Keratinocyte (primary cell): ENCODE measurements at regions not wholly inside any gene's neighbourhood (a gene's known extent, or its start where the extent isn't known, plus 50 kb on each side); places are given as distances from the start of the nearest gene placed in this dataset.

Source experiments
- DNase-seq: peaks from one replicate; pipeline ENCODE4 v3.0.0-alpha.2; 2011; ENCODE audit warnings: low read depth, missing footprints, low spot score
- FAIRE-seq: peaks from 2 replicates; lab custom pipeline; 2011; peaks lifted over from hg19 to GRCh38; lab: Jason Lieb, UNC
- H2AFZ ChIP-seq: 2 replicates; pipeline ENCODE4 v1.6.0; 2012; ENCODE audit warnings: low read length, control low read depth, inconsistent platforms; ENCODE audit not compliant: control insufficient read depth
- H3K27ac ChIP-seq: 2 replicates; pipeline ENCODE4 v1.5.1; 2011; ENCODE audit warnings: low read length; ENCODE audit not compliant: control insufficient read depth, insufficient read depth
- H3K27me3 ChIP-seq: 3 replicates; pipeline ENCODE4 v1.6.0; 2011; ENCODE audit warnings: low read length; ENCODE audit not compliant: control insufficient read depth, insufficient read depth; ENCODE audit errors: extremely low read depth
- H3K36me3 ChIP-seq, 2 experiments: 2 replicates in 1 of 2; 3 replicates in 1 of 2; pipeline ENCODE4 v1.5.1; 2011; ENCODE audit warnings: low read length in 2 of 2, mild to moderate bottlenecking in 1 of 2; ENCODE audit not compliant: control insufficient read depth in 2 of 2, insufficient read depth in 2 of 2; ENCODE audit errors: extremely low read depth in 1 of 2
- H3K4me1 ChIP-seq: 3 replicates; pipeline ENCODE4 v1.5.1; 2011; ENCODE audit warnings: low read length; ENCODE audit not compliant: control insufficient read depth, insufficient read depth; ENCODE audit errors: extremely low read depth
- H3K4me2 ChIP-seq: 3 replicates; pipeline ENCODE4 v1.6.0; 2011; ENCODE audit warnings: low read depth, low read length; ENCODE audit not compliant: control insufficient read depth, insufficient read depth; ENCODE audit errors: extremely low read depth
- H3K4me3 ChIP-seq, 3 experiments: fragments of 200-600 bp in 1 of 3; sonication (generic) in 1 of 3; 2 replicates in 2 of 3; 3 replicates in 1 of 3; pipeline ENCODE4 v1.5.1; 2011 to 2016; ENCODE audit warnings: low read length in 3 of 3, mild to moderate bottlenecking in 3 of 3, control low read depth in 2 of 3, inconsistent platforms in 1 of 3, low read depth in 1 of 3, mixed read lengths in 1 of 3, mixed run types in 1 of 3, moderate library complexity in 1 of 3; ENCODE audit not compliant: control insufficient read depth in 2 of 3, insufficient read depth in 2 of 3; ENCODE audit errors: extremely low read depth in 1 of 3
- H3K79me2 ChIP-seq: 2 replicates; pipeline ENCODE4 v1.6.0; 2012; ENCODE audit warnings: low read length; ENCODE audit not compliant: control insufficient read depth, insufficient read depth
- H3K9ac ChIP-seq: 3 replicates; pipeline ENCODE4 v1.6.0; 2011; ENCODE audit warnings: low read length; ENCODE audit not compliant: control insufficient read depth, insufficient read depth; ENCODE audit errors: extremely low read depth
- H3K9me1 ChIP-seq: 3 replicates; pipeline ENCODE4 v1.6.0; 2011; ENCODE audit warnings: low read length; ENCODE audit not compliant: control insufficient read depth, insufficient read depth; ENCODE audit errors: extremely low read depth
- H3K9me3 ChIP-seq: 2 replicates; pipeline ENCODE4 v1.5.1; 2012; ENCODE audit warnings: low read depth, low read length; ENCODE audit not compliant: control insufficient read depth
- H4K20me1 ChIP-seq: 3 replicates; pipeline ENCODE4 v1.6.0; 2011; ENCODE audit warnings: low read length; ENCODE audit not compliant: control insufficient read depth, insufficient read depth; ENCODE audit errors: extremely low read depth
- EZH2 ChIP-seq: IDR thresholded peaks from one replicate; pipeline ENCODE4 v1.6.1; 2012; ENCODE audit warnings: inconsistent platforms, mild to moderate bottlenecking, low read length, moderate library complexity
- dilution Hi-C: fragments of 300-500 bp; cut with MboI; formaldehyde crosslinking; loops from one replicate; pipeline ENCODE4 v1.7.0; 2020; ENCODE audit warnings: low sequenced_read_pairs; ENCODE audit not compliant: extremely low pct_ligation_motif_present
- TF ChIP-seq, protein P1 (sequence below), 3 experiments: IDR thresholded peaks in 1 of 3; conservative IDR thresholded peaks in 1 of 3; optimal IDR thresholded peaks in 1 of 3; 2 replicates in 2 of 3; 3 replicates in 1 of 3; pipeline versions ENCODE3 to v1.5.1; 2011; ENCODE audit warnings: low read length in 3 of 3, mild to moderate bottlenecking in 3 of 3, moderate library complexity in 2 of 3, control low read depth in 1 of 3, inconsistent platforms in 1 of 3; ENCODE audit not compliant: insufficient read depth in 2 of 3; ENCODE audit errors: extremely low read depth in 1 of 3

DNA sequence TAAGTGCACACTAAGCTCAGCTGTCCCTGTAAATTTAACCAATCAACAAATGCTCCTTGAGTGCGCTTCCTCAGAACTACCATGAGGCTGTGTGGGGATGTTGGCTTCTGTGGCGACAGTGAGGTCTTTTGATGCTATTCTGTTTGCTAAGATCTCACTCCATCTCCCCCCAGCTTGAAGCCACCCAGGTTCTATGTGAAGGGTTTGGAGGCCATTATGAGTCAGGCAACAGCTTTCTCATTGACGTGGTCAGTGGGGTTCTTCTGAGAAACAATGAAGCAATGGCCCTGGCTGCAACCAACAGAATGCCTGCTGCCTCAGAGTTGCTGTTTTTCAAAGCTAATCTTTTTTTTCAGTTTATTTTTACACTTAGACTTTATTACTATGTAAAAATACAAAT lies 205.5 kb downstream of the PTBP2 start:
- FAIRE-seq, result no peak
- no peaks in the 10 kb centered on the region for H3K79me2 ChIP-seq

DNA sequence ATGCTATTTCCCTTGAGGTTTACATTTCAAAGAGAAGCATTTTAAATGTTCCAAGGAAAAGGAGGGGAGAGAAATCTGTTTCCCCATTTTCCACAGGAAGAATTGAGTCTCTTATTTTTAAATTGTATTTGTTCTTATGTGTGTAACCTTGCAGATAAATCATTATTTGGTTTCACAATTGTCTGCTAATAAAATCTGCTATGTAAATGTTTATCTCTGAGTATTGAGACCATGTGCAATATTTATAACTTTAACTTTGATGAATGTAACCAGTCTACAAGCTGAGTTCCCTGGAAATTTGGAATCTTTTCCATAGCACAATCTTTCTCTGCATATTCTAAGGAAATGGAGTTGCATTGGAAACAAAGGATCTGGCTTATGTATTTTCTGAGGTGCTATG lies 209.6 kb downstream of the PTBP2 start:
- Histone ChIP-seq H3K27me3 (no peaks in the 10 kb centered on the region), H3K9ac (no peak overlapping the region), H3K36me3 (no peaks in the 10 kb centered on the region), H3K9me1 (no peaks in the 10 kb centered on the region), H3K4me1 (no peaks in the 10 kb centered on the region), H3K9me3 (no peaks in the 10 kb centered on the region), H3K79me2 (no peaks in the 10 kb centered on the region), H4K20me1 (no peaks in the 10 kb centered on the region), H3K4me2 (no peak overlapping the region), H2AFZ (no peak overlapping the region), H3K4me3 (no peak overlapping the region), H3K27ac (no peak overlapping the region)
- no peak for FAIRE-seq
- dilution Hi-C loops, result no loop called here
- TF ChIP-seq, protein P1, sequence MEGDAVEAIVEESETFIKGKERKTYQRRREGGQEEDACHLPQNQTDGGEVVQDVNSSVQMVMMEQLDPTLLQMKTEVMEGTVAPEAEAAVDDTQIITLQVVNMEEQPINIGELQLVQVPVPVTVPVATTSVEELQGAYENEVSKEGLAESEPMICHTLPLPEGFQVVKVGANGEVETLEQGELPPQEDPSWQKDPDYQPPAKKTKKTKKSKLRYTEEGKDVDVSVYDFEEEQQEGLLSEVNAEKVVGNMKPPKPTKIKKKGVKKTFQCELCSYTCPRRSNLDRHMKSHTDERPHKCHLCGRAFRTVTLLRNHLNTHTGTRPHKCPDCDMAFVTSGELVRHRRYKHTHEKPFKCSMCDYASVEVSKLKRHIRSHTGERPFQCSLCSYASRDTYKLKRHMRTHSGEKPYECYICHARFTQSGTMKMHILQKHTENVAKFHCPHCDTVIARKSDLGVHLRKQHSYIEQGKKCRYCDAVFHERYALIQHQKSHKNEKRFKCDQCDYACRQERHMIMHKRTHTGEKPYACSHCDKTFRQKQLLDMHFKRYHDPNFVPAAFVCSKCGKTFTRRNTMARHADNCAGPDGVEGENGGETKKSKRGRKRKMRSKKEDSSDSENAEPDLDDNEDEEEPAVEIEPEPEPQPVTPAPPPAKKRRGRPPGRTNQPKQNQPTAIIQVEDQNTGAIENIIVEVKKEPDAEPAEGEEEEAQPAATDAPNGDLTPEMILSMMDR (optimal IDR thresholded peaks at IDR 0.05 in 1 of 3, IDR thresholded peaks at IDR 0.05 in 1 of 3, conservative IDR thresholded peaks at IDR 0.05 in 1 of 3; ENCODE audit: extremely low read depth in 1 of 3, insufficient read depth in 2 of 3, low read length in 3 of 3), result no peak
- no peak for TF ChIP-seq EZH2
- DNase-seq, result no peak

More for the DNA sequence above, 205.5 kb downstream of the PTBP2 start:
- H3K27ac ChIP-seq, result no peak overlapping the region
- H3K36me3 ChIP-seq, result no peaks in the 10 kb centered on the region
- no peak overlapping the region for H3K4me3 ChIP-seq
- no peaks in the 10 kb centered on the region for H4K20me1 ChIP-seq
- no peak overlapping the region for H2AFZ ChIP-seq
- no peaks in the 10 kb centered on the region for H3K27me3 ChIP-seq
- no peak overlapping the region for H3K9ac ChIP-seq
- dilution Hi-C loops, result no loop called here
- no peak for DNase-seq
- no peak for TF ChIP-seq EZH2
- TF ChIP-seq, protein P1 (optimal IDR thresholded peaks at IDR 0.05 in 1 of 3, IDR thresholded peaks at IDR 0.05 in 1 of 3, conservative IDR thresholded peaks at IDR 0.05 in 1 of 3; ENCODE audit: extremely low read depth in 1 of 3, insufficient read depth in 2 of 3, low read length in 3 of 3), result no peak
- H3K4me1 ChIP-seq, result no peaks in the 10 kb centered on the region
- no peak overlapping the region for H3K4me2 ChIP-seq
- no peaks in the 10 kb centered on the region for H3K9me1 ChIP-seq
- no peaks in the 10 kb centered on the region for H3K9me3 ChIP-seq
